GM19043 (cell line): ENCODE measurements at regions not wholly inside any gene's neighbourhood (a gene's known extent, or its start where the extent isn't known, plus 50 kb on each side); places are given as distances from the start of the nearest gene placed in this dataset.

ENCODE experiments used
- ATAC-seq: cut with Tn5 transposase; IDR thresholded peaks from one replicate; pipeline ENCODE4 v1.9.1; 2021; ENCODE audit warnings: low read depth; ENCODE audit not compliant: unreplicated experiment

DNA sequence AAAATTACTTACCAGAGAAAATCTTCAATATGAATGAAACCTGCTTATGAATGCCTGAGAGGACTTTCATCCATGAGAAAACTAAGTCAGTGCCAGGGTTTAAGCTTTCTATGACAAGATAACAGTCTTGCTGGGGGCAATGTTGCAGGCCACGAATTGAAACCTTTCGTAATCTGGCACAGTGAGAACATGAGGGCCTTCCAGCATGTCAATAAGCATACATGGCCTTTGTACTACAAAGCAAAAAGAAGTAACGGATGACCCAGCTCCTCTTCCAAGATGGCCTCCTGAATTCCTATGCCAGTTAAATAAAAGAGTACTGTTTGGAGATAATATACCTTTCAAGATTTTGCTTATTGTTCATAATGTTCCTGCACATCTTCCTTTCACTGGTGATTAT, 270.6 kb upstream of the PHF14 start:
- ATAC-seq: no peak

DNA sequence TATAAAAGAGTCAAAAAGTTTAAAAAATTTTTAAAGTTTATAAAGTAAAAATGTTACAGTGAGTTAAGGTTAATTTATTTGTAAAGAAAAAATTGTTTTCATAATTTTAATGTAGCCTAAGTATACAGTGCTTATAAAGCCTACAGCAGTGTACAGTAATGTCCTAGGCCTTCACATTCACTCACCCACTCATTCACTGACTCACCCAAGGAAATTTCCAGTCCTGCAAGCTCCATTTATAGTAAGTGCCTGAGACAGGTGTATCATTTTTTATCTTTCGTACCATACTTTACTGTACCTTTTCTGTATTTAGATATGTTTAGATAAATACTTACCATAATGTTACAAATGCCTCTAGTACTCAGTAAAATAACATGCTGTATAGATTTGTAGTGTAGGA, 269.7 kb upstream of the PHF14 start:
- ATAC-seq: no peak

DNA sequence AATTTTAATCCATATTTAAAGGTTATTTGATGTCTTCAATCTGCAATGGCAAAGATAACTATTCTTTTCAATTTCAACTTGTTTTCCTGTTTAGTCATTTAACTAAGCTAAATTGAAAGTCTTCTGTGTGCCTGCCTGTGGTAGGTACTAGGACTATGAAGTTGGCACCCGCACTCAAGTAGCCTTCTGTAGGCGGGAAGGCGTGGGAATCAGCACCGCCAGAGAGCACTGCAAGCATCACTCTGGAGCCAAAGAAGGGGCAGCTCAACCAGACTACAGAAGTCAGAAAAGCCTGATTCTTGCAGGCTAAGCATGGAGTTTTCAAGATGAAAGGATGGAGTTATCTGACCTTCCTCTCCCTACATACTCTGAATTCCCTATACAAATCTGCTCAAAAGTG, 269.0 kb upstream of the PHF14 start:
- ATAC-seq: no peak

DNA sequence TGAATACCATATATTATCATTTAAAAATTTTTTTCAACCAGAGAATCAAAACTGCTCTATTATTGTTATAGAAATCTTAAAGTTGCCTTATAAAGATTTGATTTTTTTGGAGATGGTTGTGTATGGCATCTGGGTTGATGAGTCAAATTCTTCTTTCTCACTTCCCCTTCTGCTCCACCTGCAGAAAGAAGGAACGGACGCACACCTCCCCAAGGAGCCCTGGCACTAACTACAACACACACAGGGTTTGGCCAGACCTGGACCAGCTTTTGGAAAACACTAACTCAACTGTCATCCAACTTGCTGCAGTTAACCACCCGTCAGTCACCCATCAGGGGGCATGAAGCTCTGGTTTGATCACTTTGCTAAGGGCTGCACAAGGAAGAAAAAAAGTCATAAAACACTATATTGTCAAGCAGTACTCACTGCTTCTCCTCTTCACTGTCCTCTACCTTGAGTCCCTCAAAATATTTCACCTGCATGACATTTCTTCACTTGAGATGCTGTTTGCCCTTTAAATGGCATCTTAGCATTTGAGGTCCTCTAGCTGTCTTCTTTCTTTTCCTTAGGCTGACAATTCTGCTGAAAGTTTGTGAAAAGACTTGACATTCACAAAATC, 266.7 kb upstream of the PHF14 start:
- peak; percentile 100 for ATAC-seq

DNA sequence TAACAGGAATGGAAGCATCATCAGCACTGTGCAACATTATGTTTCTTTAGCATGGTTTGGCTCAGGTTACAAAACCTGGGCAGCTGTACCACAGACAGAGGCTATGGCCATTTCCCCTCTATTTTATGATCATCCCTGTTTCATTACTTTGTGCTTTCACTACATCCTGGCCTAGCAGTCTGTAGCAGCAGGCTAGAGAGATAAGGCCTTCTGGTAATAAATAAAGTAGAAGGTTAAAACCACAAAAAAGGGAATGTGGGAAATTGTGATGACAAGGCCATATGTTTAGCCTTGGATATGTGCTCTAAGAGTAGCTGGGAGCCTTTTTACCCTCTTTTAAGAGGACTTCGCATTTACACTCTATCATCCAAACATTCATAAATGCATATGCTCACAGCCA, 266.2 kb upstream of the PHF14 start:
- peak; percentile 12 for ATAC-seq

DNA sequence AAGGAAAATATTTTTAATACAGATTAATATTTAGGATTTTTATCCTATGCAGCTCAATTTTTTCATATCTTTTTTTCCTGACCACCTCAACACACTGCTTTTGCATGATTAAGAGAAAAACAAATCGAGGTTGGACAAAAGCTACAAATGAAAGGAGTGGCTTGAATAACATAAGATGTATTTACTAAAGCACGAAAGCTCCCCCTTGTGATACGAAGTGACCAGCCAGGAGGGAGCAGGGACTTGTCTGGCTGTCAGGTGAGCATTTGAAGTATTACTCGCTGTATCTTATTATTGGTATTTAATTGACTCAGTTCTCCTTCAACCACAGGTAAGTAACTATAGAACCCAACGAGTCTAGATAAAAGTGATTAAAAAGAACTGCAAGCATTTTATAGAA, 265.2 kb upstream of the PHF14 start:
- ATAC-seq: no peak

DNA sequence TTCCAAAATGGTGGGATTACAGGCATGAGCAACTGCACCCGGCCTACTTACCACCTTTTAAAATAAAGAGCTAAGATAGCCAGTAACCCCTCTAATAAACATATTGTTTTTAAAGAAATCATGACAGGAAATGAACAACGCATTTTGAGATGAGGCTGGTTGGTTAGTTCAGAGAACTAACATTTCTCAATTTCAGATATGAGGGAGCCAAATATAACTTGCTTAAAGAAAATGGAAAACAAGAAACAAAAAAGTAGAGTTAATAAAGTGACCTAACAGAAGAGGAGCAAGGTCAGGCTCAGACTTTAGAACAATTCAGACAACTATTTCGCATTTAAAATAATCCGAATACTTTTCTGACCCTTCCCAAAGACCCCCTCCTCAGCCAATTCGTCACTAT, 254.9 kb upstream of the PHF14 start:
- no peak for ATAC-seq

DNA sequence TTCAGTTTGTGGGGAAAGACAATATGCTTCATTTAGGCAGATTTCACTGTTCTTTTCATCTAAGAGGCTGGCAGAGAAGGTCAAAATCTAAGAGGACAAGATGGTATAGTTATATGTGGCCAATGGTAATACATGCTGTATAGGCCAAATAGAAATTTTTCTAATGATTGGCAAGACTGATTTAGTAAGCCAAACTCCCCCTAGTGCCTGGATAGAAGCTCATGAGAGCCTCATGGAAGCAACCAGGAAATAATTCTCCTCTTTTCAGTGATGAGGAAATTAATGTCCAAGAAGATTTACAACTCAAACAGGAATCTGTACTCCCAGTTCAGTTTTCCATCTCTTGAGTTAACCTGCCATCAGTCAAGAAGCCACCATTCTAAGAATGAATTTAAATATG, 253.6 kb upstream of the PHF14 start:
- ATAC-seq: no peak

DNA sequence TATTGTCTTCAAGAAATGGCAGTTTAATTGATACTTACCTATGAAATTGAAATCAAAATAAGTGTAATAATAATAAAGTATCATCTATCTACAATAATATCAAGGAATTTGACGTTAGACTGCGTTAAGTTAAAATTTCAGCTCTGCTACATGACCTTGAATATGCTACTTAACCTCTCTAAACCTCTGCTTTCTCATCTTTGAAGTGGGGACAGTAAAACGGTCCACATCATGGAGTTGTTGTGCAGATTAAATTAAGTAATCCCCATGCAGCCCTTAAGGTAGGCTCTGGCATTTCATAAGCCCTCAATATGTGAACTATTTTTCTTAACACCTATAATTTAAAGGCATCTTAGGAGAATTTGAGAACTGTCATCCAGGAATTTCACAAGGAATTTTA, 252.4 kb upstream of the PHF14 start:
- ATAC-seq: no peak

DNA sequence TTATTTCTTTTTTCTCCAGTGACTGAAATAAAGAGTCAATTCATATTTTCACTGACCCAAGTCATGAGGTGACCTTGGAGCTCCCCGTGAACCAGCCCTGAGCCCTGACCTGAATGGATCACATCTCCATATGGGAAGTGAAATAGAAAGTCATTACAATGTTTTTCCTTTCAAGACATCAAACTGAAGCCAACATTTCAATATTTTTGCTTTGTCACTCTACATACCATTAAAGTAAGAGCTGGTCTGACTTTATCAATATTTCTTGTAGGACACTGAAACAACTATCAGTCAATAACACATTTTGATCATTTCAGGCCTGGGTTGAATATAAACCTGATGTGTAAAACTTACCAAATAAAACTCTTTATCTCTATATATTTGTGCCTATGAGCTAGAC, 249.8 kb upstream of the PHF14 start:
- no peak for ATAC-seq

DNA sequence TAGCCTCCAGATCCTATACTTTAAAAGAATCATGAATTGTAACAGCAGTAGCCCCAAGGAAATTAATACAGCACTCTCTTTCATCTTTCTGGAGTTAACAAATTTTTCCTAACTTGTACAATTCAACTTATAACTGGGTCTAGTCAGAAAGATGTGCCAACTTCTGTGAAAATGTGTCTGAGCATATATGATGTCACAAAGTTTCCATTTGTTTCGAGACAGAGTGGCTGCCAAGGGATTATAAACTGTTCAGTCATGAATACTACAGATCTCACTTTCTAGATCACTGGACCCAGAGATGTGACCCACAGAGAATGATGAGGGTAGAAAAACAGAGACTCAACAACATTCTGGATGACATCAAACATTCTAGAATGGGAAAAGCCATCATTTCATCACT, 249.2 kb upstream of the PHF14 start:
- ATAC-seq: no peak

DNA sequence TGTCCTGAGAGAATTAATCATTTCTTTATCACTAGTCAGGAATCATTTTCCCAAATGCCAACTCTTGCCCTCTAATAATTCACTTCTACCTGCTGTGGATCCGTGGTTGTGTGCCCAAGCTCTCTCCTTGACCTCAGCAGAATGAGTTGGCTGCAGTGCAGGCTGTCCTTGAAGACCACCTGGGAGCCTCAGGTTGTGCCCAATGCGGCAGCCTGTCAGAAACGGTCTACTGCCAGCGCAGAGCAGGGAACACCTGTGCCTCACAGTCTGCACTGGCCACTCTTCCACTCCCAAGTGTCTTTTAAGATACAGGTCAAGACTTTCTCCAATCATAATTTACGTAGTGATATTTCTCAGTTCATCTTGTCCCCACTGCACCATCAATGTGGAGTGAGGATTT, 246.0 kb upstream of the PHF14 start:
- no peak for ATAC-seq

DNA sequence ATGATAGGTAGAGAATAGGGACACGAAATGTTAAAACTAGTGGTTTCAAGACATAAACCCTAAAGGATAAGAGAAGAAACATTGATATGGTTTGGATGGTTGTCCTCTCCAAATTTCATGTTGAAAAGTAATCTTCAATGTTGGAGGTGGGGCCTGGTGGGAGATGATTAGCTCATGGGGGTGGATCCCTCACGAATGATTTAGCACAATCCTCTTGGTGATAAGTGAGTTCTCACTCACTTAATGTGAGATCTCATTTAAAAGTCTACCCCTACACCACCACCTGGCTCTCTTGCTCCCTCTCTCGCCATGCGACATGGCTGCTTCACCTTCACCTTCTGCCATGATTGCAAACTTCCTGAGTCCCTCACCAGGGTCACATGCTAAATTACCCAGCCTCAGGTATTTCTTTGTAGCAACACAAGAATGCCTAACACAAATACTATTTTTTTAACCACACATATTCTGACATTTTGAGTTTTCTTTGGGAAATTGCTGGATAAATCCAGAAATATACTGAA, 242.4 kb upstream of the PHF14 start:
- ATAC-seq: no peak

DNA sequence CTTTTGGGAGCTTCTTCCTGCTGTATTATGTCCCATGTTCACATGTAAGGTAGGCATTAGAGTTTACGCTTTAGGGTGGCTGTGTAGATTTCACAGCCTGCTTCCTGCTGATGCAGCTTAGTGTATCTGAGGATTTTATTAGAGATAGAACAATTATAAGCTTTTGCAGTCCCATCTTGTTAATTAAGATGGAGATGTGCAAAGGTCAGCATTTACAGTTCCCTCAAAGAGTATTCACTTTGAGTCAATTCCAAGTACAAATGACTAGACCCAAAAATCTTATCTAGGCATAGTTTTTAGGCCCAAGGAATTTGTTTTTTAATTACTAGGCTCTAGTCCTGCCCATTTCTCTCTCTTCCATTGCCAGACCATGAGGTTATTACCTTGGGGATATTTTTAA, 239.9 kb upstream of the PHF14 start:
- no peak for ATAC-seq

DNA sequence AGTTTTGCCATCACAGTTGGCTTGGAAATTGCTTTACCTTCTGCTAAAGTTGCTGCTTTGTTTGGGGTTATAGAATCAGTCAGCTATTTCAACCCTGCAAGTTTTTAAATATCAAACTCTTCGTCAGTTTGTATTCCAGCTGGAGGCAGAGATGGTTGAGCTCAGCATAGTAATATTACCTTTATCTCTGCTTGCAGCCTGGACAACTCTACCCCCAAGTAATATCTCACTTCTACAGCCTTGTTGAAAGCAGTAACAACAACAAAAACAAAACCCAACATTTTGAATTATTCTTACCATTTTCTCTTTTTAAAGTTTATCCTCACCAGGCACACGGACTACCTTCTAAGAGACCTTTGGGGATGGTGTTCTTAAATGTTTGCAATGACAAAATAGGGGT, 239.1 kb upstream of the PHF14 start:
- no peak for ATAC-seq

DNA sequence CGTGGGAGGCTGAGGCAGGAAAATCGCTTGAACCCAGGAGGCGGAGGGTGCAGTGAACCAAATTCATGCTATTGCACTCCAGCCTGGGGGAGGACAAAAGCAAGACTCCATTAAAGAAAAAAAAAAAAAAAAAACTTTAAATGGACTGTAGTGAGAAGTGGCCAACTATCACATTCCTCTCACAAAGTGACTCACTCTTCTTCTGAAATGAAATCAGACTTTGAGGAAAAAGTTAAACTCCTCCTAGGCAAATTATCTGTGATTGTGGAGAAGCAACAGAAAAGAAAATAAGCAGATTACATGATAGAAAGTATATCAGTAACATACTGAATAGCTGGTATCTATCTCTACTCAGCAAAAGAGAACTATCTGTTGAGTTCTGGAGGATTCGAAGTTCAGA, 234.3 kb upstream of the PHF14 start:
- no peak for ATAC-seq

DNA sequence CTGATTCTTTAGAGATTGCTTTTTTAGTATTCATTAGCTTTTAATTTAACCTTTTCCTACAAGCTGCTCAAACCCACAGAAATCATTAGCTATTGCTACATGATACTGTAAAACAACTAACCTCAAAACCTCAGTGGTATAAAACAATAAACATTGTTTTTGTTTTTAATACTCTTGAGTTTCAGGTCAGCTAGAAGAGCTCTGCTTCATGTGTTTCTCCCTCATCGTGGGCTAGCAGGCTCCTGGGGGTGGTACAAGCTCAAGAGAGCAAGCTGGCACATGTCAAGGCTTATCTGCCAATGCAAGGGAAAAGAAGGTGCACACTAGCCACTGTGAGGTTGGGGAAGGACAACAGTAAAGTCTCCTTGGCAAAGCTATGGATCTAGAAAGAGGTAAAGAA, 232.9 kb upstream of the PHF14 start:
- no peak for ATAC-seq

DNA sequence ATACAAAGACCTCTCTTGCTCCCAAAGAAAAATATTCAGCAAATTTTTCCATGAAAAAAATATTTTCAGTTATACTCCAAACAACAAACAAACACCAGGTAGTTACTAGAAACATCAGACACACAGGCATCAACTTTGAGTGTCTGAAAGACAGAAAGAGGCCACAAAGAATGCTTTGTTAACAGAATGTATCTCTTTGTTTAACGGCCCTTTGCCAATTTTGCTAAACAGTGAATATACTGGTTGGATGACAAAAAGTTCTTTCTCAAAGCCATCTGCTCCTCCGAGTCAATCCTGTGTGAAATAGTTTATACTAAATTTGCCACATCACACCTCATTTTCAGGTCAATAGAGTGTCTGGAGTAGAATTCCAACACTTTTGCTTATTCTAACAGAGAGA, 216.7 kb upstream of the PHF14 start:
- no peak for ATAC-seq

DNA sequence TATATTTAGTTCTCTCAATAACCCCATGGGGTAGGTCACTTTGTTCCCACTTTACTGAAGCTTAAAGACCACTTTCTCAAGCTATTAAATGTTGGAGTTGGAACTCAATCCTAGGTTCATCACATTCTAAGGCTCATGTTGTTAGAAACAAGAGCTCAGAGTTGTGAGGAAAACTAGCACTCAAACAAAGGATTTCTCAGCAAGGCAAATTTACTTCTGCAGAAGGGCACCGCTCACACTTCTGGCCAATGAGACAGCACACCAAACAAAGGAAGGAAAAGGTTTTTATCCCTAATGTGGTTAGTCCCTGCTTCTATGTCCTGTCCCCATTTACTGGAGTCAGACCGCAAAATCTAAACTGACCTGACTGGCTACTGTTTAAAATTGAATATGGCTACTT, 214.6 kb upstream of the PHF14 start:
- ATAC-seq: no peak

DNA sequence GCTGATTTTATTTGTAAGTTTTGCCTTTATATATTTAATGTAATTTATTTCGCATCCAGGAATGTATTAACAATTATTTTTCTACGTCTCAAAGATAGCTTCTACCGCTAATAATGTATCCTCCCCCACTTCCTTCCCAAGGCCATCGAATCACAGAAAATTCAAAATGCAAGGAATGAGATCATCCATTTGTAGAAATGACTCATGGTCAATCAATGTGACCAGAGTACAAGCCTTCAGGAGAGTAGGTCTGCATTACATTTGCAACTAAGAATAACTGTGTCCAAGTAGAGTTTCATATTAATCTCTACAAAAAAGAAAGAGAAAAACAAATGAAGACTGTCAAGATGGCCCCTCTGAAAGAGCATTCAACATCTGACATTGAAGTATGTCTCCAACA, 205.9 kb upstream of the PHF14 start:
- no peak for ATAC-seq

DNA sequence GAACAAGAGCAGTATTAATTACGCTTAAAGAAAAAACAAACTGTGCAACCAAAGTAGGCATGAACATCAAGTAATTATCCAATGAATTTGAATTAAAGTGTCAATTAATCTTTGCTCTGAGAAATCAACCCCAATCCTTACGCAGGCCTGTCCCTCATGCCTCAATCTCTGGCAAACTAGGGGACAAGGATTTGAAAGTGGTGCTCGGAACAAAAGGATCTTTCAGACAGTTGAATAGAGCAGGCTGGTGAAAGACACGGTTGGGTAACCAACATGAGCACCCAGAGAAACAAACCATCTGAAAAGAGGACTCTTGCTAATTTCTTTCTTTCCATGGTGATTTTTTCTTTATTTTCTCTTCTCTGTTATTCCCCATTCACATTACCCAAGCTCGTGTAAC, 203.5 kb upstream of the PHF14 start:
- ATAC-seq: no peak

DNA sequence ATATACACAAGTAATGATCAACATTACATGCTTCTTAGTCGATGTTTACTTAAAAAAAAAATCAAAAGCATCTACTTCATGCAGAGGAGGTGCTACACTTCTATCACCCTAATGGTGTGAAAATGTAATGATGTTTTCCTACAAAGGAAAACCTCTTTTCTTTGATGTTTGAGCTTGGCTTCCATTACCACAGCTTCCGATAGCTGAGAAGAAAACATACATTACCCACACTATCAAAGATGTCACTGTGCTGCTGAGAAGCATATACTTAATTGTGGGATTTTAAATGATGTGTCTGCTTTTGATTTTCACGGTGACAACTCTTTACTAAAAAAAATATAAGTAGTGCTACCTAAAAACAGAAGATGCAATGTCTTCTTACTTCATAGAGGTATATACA, 200.2 kb upstream of the PHF14 start:
- ATAC-seq: no peak
